ENCODE measurements at regions not wholly inside any gene's neighbourhood (a gene's known extent, or its start where the extent isn't known, plus 50 kb on each side); places are given as distances from the start of the nearest gene placed in this dataset.

DNA sequence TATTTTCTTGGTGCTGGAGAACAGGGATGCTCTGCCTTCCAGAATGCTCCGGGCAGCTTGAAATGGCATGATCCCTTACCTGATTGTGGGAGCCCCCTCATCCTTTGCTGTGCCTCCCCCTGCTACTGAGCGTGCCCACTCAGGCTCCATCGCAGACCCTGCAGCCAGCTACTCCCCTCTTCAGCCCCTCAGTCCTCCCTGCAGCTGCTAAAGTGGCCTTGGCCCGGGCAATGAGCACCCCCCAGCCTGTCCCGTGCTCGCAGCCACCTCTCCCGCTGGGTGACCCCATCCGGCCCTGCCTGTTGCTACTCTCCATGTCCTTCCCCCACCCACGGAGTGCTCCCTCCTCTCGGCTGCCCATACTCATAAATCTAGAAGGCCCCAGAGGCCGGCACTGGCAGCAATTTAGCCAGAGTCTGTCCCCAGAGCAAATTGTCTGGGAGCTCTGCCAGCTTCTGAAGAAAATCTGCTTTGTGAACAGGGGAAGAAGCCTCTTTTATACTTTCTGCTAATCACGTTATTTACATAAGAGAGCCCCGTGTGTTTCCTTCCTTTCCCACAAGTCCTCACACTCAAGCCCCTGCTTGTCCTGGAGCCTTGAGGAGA, 143.7 kb upstream of the FRMD6 start:
- no peaks in the 10 kb centered on the region for H4K20me1 ChIP-seq (ENCODE audit: control insufficient read depth, extremely low read depth, insufficient read depth, low read length)
- H3K9ac ChIP-seq (ENCODE audit: insufficient read depth, low read length), result no peak overlapping the region
- no peak overlapping the region for H3K27ac ChIP-seq (ENCODE audit: insufficient read depth, low read length)
- no peaks in the 10 kb centered on the region for H3K9me3 ChIP-seq (ENCODE audit: control insufficient read depth, insufficient read depth, low read depth, low read length)
- no peak overlapping the region for H3K4me2 ChIP-seq (ENCODE audit: extremely low read depth, insufficient read depth, low read length)
- no peaks in the 10 kb centered on the region for H3K36me3 ChIP-seq (ENCODE audit: control insufficient read depth, insufficient read depth, low read length)
- H3K4me3 ChIP-seq (replicated peaks in 1 of 4; ENCODE audit: control extremely low read depth in 1 of 4, insufficient read depth in 1 of 4, low read depth in 3 of 4, low read length in 4 of 4), result no peak overlapping the region
- H2AFZ ChIP-seq (ENCODE audit: low read length), result peak overlapping the region; percentile 48
- H3K27me3 ChIP-seq (ENCODE audit: control insufficient read depth, insufficient read depth, low read length), result no peaks in the 10 kb centered on the region
- H3K4me1 ChIP-seq (ENCODE audit: control insufficient read depth, extremely low read depth, insufficient read depth, low read length), result peaks cover 13% of the 10 kb centered on the region
- no peaks in the 10 kb centered on the region for H3K79me2 ChIP-seq (ENCODE audit: control insufficient read depth, insufficient read depth, low read length)
- peak; percentile 69 to 78 for DNase-seq (ENCODE audit: low read depth in 2 of 2)
- TF ChIP-seq CTCF (conservative IDR thresholded peaks at IDR 0.05 in 1 of 2, IDR thresholded peaks at IDR 0.05 in 1 of 2; ENCODE audit: low read depth in 1 of 2, low read length in 2 of 2) (no peak), EZH2 (IDR thresholded peaks at IDR 0.05; ENCODE audit: low read length, missing control alignments) (no peak)

DNA sequence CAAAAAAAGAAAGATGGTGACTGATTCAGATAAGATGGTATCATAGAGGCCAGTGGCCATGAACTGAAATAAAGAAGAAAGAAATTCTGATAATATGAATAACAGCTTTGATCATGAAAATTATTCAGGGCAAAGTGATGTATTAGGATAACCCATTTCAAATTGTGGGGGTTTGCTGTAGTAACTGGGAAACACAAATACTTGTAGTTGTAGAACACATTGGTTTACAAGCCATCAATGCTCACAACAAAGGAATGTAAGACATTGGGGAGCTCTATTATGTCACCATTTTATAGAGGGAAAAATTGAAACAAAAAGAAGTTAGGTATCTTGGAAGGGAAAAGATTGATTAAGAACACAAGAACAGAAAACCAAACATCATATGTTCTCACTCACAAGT, 140.4 kb upstream of the FRMD6 start:
- no peaks in the 10 kb centered on the region for H3K27me3 ChIP-seq (ENCODE audit: control insufficient read depth, insufficient read depth, low read length)
- H3K9ac ChIP-seq (ENCODE audit: insufficient read depth, low read length), result no peak overlapping the region
- H2AFZ ChIP-seq (ENCODE audit: low read length), result no peak overlapping the region
- no peak overlapping the region for H3K27ac ChIP-seq (ENCODE audit: insufficient read depth, low read length)
- no peaks in the 10 kb centered on the region for H3K9me3 ChIP-seq (ENCODE audit: control insufficient read depth, insufficient read depth, low read depth, low read length)
- no peaks in the 10 kb centered on the region for H4K20me1 ChIP-seq (ENCODE audit: control insufficient read depth, extremely low read depth, insufficient read depth, low read length)
- H3K4me2 ChIP-seq (ENCODE audit: extremely low read depth, insufficient read depth, low read length), result no peak overlapping the region
- no peak for TF ChIP-seq CTCF (conservative IDR thresholded peaks at IDR 0.05 in 1 of 2, IDR thresholded peaks at IDR 0.05 in 1 of 2; ENCODE audit: low read depth in 1 of 2, low read length in 2 of 2)
- no peak overlapping the region for H3K4me3 ChIP-seq (replicated peaks in 1 of 4; ENCODE audit: control extremely low read depth in 1 of 4, insufficient read depth in 1 of 4, low read depth in 3 of 4, low read length in 4 of 4)
- H3K36me3 ChIP-seq (ENCODE audit: control insufficient read depth, insufficient read depth, low read length), result no peaks in the 10 kb centered on the region
- no peak for DNase-seq (ENCODE audit: low read depth in 2 of 2)
- peaks cover 13% of the 10 kb centered on the region for H3K4me1 ChIP-seq (ENCODE audit: control insufficient read depth, extremely low read depth, insufficient read depth, low read length)
- H3K79me2 ChIP-seq (ENCODE audit: control insufficient read depth, insufficient read depth, low read length), result no peaks in the 10 kb centered on the region

DNA sequence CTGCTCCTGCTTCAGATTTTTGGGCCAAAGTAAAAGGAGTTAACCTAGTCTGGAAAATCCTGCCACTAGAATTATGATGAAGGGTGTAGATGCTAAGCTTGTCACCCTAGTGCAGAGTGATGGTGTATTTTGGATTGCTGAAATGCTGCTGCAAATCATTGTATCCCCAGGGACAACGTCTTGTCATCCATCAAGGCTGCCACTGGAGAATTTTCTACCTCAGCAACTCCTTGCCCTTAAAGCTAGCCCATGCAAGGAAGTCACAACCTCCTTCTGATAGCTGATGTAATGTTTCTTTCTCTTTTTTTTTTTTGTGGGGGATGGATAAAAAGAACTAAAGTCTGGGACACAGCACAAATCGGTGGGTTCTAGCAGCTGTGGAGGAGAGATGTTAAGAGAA, 139.4 kb upstream of the FRMD6 start:
- no peak overlapping the region for H2AFZ ChIP-seq (ENCODE audit: low read length)
- no peak overlapping the region for H3K4me2 ChIP-seq (ENCODE audit: extremely low read depth, insufficient read depth, low read length)
- H3K9ac ChIP-seq (ENCODE audit: insufficient read depth, low read length), result no peak overlapping the region
- no peaks in the 10 kb centered on the region for H3K79me2 ChIP-seq (ENCODE audit: control insufficient read depth, insufficient read depth, low read length)
- no peak overlapping the region for H3K27ac ChIP-seq (ENCODE audit: insufficient read depth, low read length)
- no peak overlapping the region for H3K4me3 ChIP-seq (replicated peaks in 1 of 4; ENCODE audit: control extremely low read depth in 1 of 4, insufficient read depth in 1 of 4, low read depth in 3 of 4, low read length in 4 of 4)
- H3K27me3 ChIP-seq (ENCODE audit: control insufficient read depth, insufficient read depth, low read length), result no peaks in the 10 kb centered on the region
- H3K9me3 ChIP-seq (ENCODE audit: control insufficient read depth, insufficient read depth, low read depth, low read length), result no peaks in the 10 kb centered on the region
- no peaks in the 10 kb centered on the region for H4K20me1 ChIP-seq (ENCODE audit: control insufficient read depth, extremely low read depth, insufficient read depth, low read length)
- DNase-seq (ENCODE audit: low read depth in 2 of 2), result no peak
- peaks cover 13% of the 10 kb centered on the region for H3K4me1 ChIP-seq (ENCODE audit: control insufficient read depth, extremely low read depth, insufficient read depth, low read length)
- TF ChIP-seq EZH2 (IDR thresholded peaks at IDR 0.05; ENCODE audit: low read length, missing control alignments) (no peak), CTCF (conservative IDR thresholded peaks at IDR 0.05 in 1 of 2, IDR thresholded peaks at IDR 0.05 in 1 of 2; ENCODE audit: low read depth in 1 of 2, low read length in 2 of 2) (no peak)
- H3K36me3 ChIP-seq (ENCODE audit: control insufficient read depth, insufficient read depth, low read length), result no peaks in the 10 kb centered on the region

Data from fibroblast of lung (primary cell).